ENCODE measurements at regions not wholly inside any gene's neighbourhood (a gene's known extent, or its start where the extent isn't known, plus 50 kb on each side); places are given as distances from the start of the nearest gene placed in this dataset.

DNA sequence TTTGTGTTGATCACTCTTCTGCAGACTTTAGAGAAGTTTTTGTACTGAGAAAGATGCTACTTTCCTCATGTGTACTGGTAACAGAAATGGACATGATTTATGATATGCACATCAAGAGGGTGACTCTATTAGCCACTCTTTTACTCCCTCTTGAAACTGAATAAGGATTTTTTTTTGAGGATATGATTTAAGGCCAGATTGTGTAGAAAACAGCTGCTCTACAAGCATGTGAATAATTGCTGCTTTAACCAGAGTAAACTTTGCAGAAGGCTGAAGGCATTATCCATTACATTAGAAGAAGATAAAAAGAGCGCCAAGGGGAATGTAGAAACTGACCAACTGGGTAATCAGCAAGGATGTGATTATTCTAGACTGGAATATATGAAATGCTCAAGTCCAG lies 276.2 kb upstream of the MAP3K7 start:
- H3K4me1 ChIP-seq: no peaks in the 10 kb centered on the region
- TF ChIP-seq, protein P1, sequence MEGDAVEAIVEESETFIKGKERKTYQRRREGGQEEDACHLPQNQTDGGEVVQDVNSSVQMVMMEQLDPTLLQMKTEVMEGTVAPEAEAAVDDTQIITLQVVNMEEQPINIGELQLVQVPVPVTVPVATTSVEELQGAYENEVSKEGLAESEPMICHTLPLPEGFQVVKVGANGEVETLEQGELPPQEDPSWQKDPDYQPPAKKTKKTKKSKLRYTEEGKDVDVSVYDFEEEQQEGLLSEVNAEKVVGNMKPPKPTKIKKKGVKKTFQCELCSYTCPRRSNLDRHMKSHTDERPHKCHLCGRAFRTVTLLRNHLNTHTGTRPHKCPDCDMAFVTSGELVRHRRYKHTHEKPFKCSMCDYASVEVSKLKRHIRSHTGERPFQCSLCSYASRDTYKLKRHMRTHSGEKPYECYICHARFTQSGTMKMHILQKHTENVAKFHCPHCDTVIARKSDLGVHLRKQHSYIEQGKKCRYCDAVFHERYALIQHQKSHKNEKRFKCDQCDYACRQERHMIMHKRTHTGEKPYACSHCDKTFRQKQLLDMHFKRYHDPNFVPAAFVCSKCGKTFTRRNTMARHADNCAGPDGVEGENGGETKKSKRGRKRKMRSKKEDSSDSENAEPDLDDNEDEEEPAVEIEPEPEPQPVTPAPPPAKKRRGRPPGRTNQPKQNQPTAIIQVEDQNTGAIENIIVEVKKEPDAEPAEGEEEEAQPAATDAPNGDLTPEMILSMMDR (IDR thresholded peaks at IDR 0.05; ENCODE audit: insufficient read depth in 1 of 2, low read depth in 1 of 2, low read length in 1 of 2, severe bottlenecking in 1 of 2, unreplicated experiment in 1 of 2): no peak
- BruUV-seq (replicated peaks): no TSS peak
- H3K4me1 Mint-ChIP-seq (ENCODE audit: low read depth, unreplicated experiment): no peaks in the 10 kb centered on the region
- H3K9me3 ChIP-seq: no peaks in the 10 kb centered on the region
- H3K27ac Mint-ChIP-seq (ENCODE audit: unreplicated experiment): no peak overlapping the region
- H3K36me3 Mint-ChIP-seq (ENCODE audit: insufficient read depth, unreplicated experiment): no peaks in the 10 kb centered on the region
- intact Hi-C loops (cut with micrococcal nuclease; ENCODE audit: unreplicated experiment): loop anchor here (5.0 kb wide), 1 partner anchor 161 kb away; no protein-coding TSS in a partner anchor
- no peaks in the 10 kb centered on the region for H3K27me3 Mint-ChIP-seq (ENCODE audit: insufficient read depth, unreplicated experiment)
- no peak overlapping the region for H3K4me3 Mint-ChIP-seq (ENCODE audit: unreplicated experiment)
- H3K4me3 ChIP-seq (ENCODE audit: low read depth, low read length): no peak overlapping the region
- ChIA-PET POLR2A (no interaction called here), CTCF (no interaction called here)
- H3K36me3 ChIP-seq (ENCODE audit: control insufficient read depth, insufficient read depth, low read length): no peaks in the 10 kb centered on the region
- DNase-seq: no peak
- no peaks in the 10 kb centered on the region for H3K9me3 Mint-ChIP-seq (ENCODE audit: unreplicated experiment)
- H3K27me3 ChIP-seq (replicated peaks; ENCODE audit: control insufficient read depth, insufficient read depth, low read length): no peaks in the 10 kb centered on the region

DNA sequence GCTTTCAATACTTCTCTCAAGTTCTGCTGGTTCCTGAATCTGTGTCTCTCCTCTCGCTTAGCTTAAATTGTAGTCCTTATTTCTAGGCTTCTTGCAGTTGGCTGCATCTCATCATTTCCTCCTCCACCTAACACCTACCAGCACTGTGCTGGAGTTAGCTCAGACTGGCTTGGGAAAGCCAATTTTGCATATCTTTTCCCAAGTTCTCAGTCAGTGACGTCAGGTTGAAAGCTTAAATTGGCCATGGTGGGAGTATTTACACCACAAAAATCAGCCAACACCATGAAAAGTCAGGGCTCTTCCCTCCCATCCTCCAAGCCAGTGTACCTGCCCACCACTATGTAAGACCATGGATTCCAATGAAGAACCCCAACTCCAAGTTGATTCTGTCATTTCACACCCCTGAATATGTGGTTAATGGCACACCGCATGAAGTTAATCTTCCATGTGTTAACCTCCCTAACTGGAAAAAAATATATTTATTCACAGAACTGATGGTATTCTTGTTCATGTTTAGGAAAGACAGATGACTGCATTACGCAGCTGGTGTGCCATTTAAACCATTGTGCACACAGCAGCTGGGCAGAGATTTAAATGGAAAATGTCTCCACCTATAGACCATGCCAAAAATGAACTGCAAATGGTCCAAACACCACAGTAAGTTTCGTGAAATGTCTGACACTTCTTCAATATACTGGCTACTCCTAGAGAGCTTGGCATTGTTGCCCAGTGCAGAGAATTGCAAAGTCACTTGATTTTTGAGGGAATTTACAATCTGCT lies 274.1 kb upstream of the MAP3K7 start:
- H3K4me1 Mint-ChIP-seq (ENCODE audit: low read depth, unreplicated experiment): no peaks in the 10 kb centered on the region
- no peaks in the 10 kb centered on the region for H3K9me3 ChIP-seq
- no peak overlapping the region for H3K4me3 Mint-ChIP-seq (ENCODE audit: unreplicated experiment)
- intact Hi-C loops (cut with micrococcal nuclease; ENCODE audit: unreplicated experiment): loop anchor here (1.0 to 5.0 kb wide), 2 partner anchors 159 to 252 kb away; no protein-coding TSS in a partner anchor
- H3K4me3 ChIP-seq (ENCODE audit: low read depth, low read length): no peak overlapping the region
- H3K4me1 ChIP-seq: no peaks in the 10 kb centered on the region
- BruUV-seq (replicated peaks): no TSS peak
- H3K9me3 Mint-ChIP-seq (ENCODE audit: unreplicated experiment): no peaks in the 10 kb centered on the region
- TF ChIP-seq, protein P1 (IDR thresholded peaks at IDR 0.05; ENCODE audit: insufficient read depth in 1 of 2, low read depth in 1 of 2, low read length in 1 of 2, severe bottlenecking in 1 of 2, unreplicated experiment in 1 of 2): peak; percentile 16 to 35
- ChIA-PET POLR2A (no interaction called here), CTCF (interaction anchor here (0.6 to 1.5 kb wide), 2 partner anchors 40 to 160 kb away, joined by 3 read pairs; no protein-coding TSS in a partner anchor)
- no peaks in the 10 kb centered on the region for H3K36me3 Mint-ChIP-seq (ENCODE audit: insufficient read depth, unreplicated experiment)
- no peaks in the 10 kb centered on the region for H3K27me3 Mint-ChIP-seq (ENCODE audit: insufficient read depth, unreplicated experiment)
- no peaks in the 10 kb centered on the region for H3K36me3 ChIP-seq (ENCODE audit: control insufficient read depth, insufficient read depth, low read length)
- H3K27me3 ChIP-seq (replicated peaks; ENCODE audit: control insufficient read depth, insufficient read depth, low read length): no peaks in the 10 kb centered on the region
- peak in 1 of 2 experiments; percentile 8 for DNase-seq
- no peak overlapping the region for H3K27ac Mint-ChIP-seq (ENCODE audit: unreplicated experiment)

DNA sequence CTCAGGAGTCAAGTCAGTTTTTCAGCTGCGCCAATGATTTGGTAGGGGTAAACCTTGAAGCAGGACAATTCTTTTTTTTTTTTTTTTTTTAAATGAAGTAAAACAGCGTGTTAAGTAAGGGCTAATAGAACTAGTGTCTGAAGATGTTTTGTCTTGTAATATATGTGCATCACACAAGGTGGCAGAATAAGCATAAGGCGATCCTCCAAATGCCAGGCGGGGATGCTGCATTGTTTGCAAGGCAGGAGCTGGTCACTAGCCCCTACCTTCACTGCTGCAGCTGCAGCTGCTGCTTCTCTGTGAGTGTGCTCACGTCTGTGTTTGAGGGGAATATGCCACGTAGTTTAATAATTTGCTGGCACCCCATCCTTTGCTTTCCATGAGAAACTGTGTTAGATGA lies 272.7 kb upstream of the MAP3K7 start:
- H3K36me3 Mint-ChIP-seq (ENCODE audit: insufficient read depth, unreplicated experiment): no peaks in the 10 kb centered on the region
- H3K27ac Mint-ChIP-seq (ENCODE audit: unreplicated experiment): no peak overlapping the region
- H3K9me3 Mint-ChIP-seq (ENCODE audit: unreplicated experiment): no peaks in the 10 kb centered on the region
- TF ChIP-seq, protein P1 (IDR thresholded peaks at IDR 0.05; ENCODE audit: insufficient read depth in 1 of 2, low read depth in 1 of 2, low read length in 1 of 2, severe bottlenecking in 1 of 2, unreplicated experiment in 1 of 2): no peak
- POLR2A ChIA-PET: no interaction called here
- Histone ChIP-seq H3K36me3 (ENCODE audit: control insufficient read depth, insufficient read depth, low read length) (no peaks in the 10 kb centered on the region), H3K27me3 (replicated peaks; ENCODE audit: control insufficient read depth, insufficient read depth, low read length) (no peaks in the 10 kb centered on the region), H3K9me3 (no peaks in the 10 kb centered on the region), H3K4me3 (ENCODE audit: low read depth, low read length) (no peak overlapping the region), H3K4me1 (no peaks in the 10 kb centered on the region)
- intact Hi-C loops (cut with micrococcal nuclease; ENCODE audit: unreplicated experiment): loop anchor here (5.0 kb wide), 1 partner anchor 157 kb away; no protein-coding TSS in a partner anchor
- no peaks in the 10 kb centered on the region for H3K4me1 Mint-ChIP-seq (ENCODE audit: low read depth, unreplicated experiment)
- no TSS peak for BruUV-seq (replicated peaks)
- no peaks in the 10 kb centered on the region for H3K27me3 Mint-ChIP-seq (ENCODE audit: insufficient read depth, unreplicated experiment)
- CTCF ChIA-PET: no interaction called here
- DNase-seq: no peak
- no peak overlapping the region for H3K4me3 Mint-ChIP-seq (ENCODE audit: unreplicated experiment)

All from Caco-2 (cell line).